ENCODE measurements at regions not wholly inside any gene's neighbourhood (a gene's known extent, or its start where the extent isn't known, plus 50 kb on each side); places are given as distances from the start of the nearest gene placed in this dataset.
A peak's percentile ranks its signal among the peaks of the same experiment; 100 is the strongest.

DNA sequence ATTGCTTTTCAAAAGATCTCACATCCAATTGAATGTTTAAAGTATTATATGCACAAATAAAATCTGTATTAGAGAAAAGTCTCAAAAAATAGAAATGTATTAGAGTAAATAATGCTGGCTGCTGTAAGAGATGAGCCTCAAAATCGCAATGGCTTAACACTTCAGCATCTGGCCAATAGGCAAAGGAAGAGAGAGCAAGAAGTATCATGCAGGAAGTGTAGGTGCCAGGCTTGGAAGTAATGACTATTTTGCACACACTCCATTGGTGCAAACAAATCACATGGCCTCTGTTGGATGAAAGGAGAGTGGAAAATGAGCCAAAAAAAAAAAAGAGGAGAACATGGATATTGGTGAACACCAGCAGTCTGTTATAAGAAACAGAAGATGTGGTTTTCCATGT is 193.0 kb upstream of the E2F8 start:
- no peak for DNase-seq
- no peaks in the 10 kb centered on the region for H3K9me3 ChIP-seq (replicated peaks in 1 of 3)
- no peak for TF ChIP-seq POLR2A (IDR thresholded peaks at IDR 0.05)
- TF ChIP-seq, protein P1, sequence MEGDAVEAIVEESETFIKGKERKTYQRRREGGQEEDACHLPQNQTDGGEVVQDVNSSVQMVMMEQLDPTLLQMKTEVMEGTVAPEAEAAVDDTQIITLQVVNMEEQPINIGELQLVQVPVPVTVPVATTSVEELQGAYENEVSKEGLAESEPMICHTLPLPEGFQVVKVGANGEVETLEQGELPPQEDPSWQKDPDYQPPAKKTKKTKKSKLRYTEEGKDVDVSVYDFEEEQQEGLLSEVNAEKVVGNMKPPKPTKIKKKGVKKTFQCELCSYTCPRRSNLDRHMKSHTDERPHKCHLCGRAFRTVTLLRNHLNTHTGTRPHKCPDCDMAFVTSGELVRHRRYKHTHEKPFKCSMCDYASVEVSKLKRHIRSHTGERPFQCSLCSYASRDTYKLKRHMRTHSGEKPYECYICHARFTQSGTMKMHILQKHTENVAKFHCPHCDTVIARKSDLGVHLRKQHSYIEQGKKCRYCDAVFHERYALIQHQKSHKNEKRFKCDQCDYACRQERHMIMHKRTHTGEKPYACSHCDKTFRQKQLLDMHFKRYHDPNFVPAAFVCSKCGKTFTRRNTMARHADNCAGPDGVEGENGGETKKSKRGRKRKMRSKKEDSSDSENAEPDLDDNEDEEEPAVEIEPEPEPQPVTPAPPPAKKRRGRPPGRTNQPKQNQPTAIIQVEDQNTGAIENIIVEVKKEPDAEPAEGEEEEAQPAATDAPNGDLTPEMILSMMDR (IDR thresholded peaks at IDR 0.05), result no peak
- H3K4me1 ChIP-seq (replicated peaks in 1 of 2), result no peaks in the 10 kb centered on the region
- H3K36me3 ChIP-seq (replicated peaks in 1 of 2), result no peaks in the 10 kb centered on the region
- H3K27ac ChIP-seq, result no peak overlapping the region
- intact Hi-C loops (cut with DNase I), result no loop called here
- WGBS, 4 donors, result 64 to 74% (median 69%) methylated on average over 1 of the region's 1 CpG
- no peak overlapping the region for H3K4me3 ChIP-seq
- peaks cover 4% of the 10 kb centered on the region for H3K27me3 ChIP-seq

DNA sequence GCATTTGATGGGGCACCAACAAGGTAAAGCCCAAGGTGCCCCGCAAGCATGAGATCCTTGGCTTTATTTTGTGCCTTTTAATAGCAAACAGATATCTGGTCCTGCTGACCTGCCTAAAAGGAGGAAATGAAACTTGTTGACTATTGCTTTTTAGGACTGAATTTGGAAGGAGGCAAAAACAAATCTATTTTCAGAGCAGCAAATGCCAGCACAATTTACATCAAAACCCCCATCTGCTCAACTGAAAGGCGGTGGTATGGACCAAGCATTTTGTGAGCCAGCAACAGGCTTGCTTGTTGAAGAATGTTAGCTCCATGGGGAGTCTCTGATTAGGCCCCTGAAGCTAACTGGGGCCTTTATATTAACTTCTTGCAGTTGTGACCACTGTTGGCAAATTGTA is 192.6 kb upstream of the E2F8 start:
- WGBS, 4 donors, result 80 to 88% (median 82%) methylated on average over 2 of the region's 2 CpGs
- H3K36me3 ChIP-seq (replicated peaks in 1 of 2), result no peaks in the 10 kb centered on the region
- H3K4me1 ChIP-seq (replicated peaks in 1 of 2), result no peaks in the 10 kb centered on the region
- no peak for TF ChIP-seq POLR2A (IDR thresholded peaks at IDR 0.05)
- DNase-seq, result no peak
- H3K27me3 ChIP-seq, result peaks cover 4% of the 10 kb centered on the region
- intact Hi-C loops (cut with DNase I), result no loop called here
- peak overlapping the region in 1 of 5 donors; percentile 11 for H3K27ac ChIP-seq
- no peak overlapping the region for H3K4me3 ChIP-seq
- no peaks in the 10 kb centered on the region for H3K9me3 ChIP-seq (replicated peaks in 1 of 3)

DNA sequence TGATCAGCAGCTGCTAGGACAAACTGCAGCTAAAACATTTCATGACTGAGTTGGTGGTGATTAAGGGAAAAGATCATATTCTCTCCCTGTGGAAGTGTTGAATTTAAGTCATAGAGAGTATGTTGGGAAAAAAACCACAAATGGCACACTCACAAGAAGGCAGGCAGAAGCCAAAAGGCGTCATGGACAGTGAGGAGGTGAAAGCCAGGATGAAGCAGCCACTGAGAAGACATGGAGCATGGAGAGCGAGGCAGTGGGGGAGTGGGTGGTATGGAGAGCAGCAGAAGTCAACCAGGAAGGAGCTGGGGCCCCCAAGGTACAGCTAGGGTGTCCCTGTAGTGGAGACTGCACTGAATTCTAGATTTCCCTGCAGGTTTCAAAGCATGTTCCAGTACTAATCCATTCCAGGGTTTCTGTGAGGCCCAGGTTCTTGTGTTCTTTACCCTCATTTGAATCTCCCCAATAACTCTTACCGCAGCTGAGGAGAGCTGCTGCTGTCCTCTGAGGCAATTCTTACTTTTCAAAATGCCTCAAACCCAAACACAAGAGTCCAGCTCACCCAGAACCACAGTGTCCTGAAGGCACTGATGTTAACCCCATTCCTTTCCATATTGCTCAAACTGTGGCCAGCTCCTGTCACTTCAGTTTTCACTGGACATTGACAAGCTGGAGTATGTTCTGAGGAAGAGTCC is 191.8 kb upstream of the E2F8 start:
- Histone ChIP-seq H3K27me3 (peaks cover 4% of the 10 kb centered on the region), H3K9me3 (replicated peaks in 1 of 3) (no peaks in the 10 kb centered on the region), H3K27ac (peak overlapping the region in 3 of 5 donors; percentile 8 to 19 (median 11)), H3K4me3 (no peak overlapping the region), H3K36me3 (replicated peaks in 1 of 2) (no peaks in the 10 kb centered on the region), H3K4me1 (replicated peaks in 1 of 2) (no peaks in the 10 kb centered on the region)
- DNase-seq, result no peak
- intact Hi-C loops (cut with DNase I), result no loop called here
- TF ChIP-seq, protein P1 (IDR thresholded peaks at IDR 0.05), result no peak
- peak in 1 of 2 donors; percentile 12 for TF ChIP-seq POLR2A (IDR thresholded peaks at IDR 0.05)
- 43 to 51% (median 50%) methylated on average over 3 of the region's 3 CpGs for WGBS, 4 donors

DNA sequence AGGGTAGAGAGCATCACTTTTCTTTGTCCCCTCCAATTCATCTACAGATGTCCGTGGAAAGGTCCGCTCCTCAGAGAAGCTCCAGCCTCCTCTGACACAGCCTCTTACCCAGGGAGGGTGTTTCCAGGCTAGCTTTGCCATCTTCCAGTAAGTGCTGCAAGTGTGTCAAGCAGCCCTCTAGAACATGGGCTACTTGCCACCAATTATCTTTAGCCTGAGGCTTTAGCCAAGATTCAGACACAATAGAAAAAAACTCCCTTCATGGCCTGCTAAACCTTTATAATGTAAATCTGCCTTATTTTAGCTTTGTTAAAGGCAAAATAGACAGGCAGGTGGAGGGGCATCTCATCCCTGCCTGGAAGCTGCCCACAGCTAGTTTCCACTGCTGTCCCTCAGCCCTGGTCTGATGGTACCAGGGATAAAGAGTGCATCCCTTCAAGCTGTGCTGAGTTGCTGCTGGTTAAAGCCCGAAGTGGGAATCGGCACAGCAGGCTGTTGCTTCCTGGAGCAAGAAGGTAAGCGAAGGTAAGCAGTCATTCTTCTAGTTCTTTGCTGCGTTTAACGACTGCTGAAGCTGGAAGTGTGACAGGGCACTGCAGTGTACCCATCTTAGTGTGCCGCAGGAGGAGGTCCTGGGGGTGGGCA is 190.1 kb upstream of the E2F8 start:
- Histone ChIP-seq H3K27ac (no peak overlapping the region), H3K9me3 (replicated peaks in 1 of 3) (no peaks in the 10 kb centered on the region), H3K4me3 (no peak overlapping the region), H3K27me3 (no peaks in the 10 kb centered on the region), H3K4me1 (replicated peaks in 1 of 2) (peaks cover 0 to 5% of the 10 kb centered on the region in 2 donors), H3K36me3 (replicated peaks in 1 of 2) (no peaks in the 10 kb centered on the region)
- no peak for DNase-seq
- intact Hi-C loops (cut with DNase I), result no loop called here
- TF ChIP-seq, protein P1 (IDR thresholded peaks at IDR 0.05), result no peak
- no peak for TF ChIP-seq POLR2A (IDR thresholded peaks at IDR 0.05)
- WGBS, 4 donors, result 71 to 81% (median 73%) methylated on average over 7 to 8 of the region's 8 CpGs

Data from adrenal gland (tissue), 9 donors.